ENCODE measurements at regions not wholly inside any gene's neighbourhood (a gene's known extent, or its start where the extent isn't known, plus 50 kb on each side); places are given as distances from the start of the nearest gene placed in this dataset.
A peak's percentile ranks its signal among the peaks of the same experiment; 100 is the strongest.

GRCh38 chr21:29228306-29228705, 70.4 kb upstream of the BACH1 start:
- intact Hi-C loops (cut with DNase I): no loop called here
- no peak for DNase-seq

- intact Hi-C loops (cut with DNase I): no loop called here
Observed at GRCh38 chr21:29230551-29231261, 68.0 kb upstream of the BACH1 start.

GRCh38 chr21:29231756-29232529, 66.8 kb upstream of the BACH1 start:
- no peak for DNase-seq

More at GRCh38 chr21:29230551-29231261, 68.0 kb upstream of the BACH1 start:
- no peak for DNase-seq

GRCh38 chr21:29232530-29233255, 66.0 kb upstream of the BACH1 start:
- intact Hi-C loops (cut with DNase I): no loop called here
- no peak for DNase-seq

More at GRCh38 chr21:29231756-29232529, 66.8 kb upstream of the BACH1 start:
- intact Hi-C loops (cut with DNase I): no loop called here

GRCh38 chr21:29233256-29233546, 65.5 kb upstream of the BACH1 start:
- intact Hi-C loops (cut with DNase I): no loop called here
- no peak for DNase-seq

GRCh38 chr21:29233611-29234540, 64.8 kb upstream of the BACH1 start:
- intact Hi-C loops (cut with DNase I): no loop called here

GRCh38 chr21:29235714-29236197, 63.0 kb upstream of the BACH1 start:
- intact Hi-C loops (cut with DNase I): no loop called here
- no peak for DNase-seq

More at GRCh38 chr21:29233611-29234540, 64.8 kb upstream of the BACH1 start:
- no peak for DNase-seq

- intact Hi-C loops (cut with DNase I): no loop called here
Observed at GRCh38 chr21:29236201-29236600, 62.5 kb upstream of the BACH1 start.

GRCh38 chr21:29237110-29238052, 61.3 kb upstream of the BACH1 start:
- DNase-seq: no peak
- intact Hi-C loops (cut with DNase I): no loop called here

More at GRCh38 chr21:29236201-29236600, 62.5 kb upstream of the BACH1 start:
- DNase-seq: no peak

GRCh38 chr21:29238053-29238966, 60.4 kb upstream of the BACH1 start:
- intact Hi-C loops (cut with DNase I): no loop called here
- no peak for DNase-seq

GRCh38 chr21:29238967-29239290, 59.8 kb upstream of the BACH1 start:
- intact Hi-C loops (cut with DNase I): no loop called here
- no peak for DNase-seq

GRCh38 chr21:29240136-29240535, 58.6 kb upstream of the BACH1 start:
- intact Hi-C loops (cut with DNase I): no loop called here
- DNase-seq: no peak

GRCh38 chr21:29242201-29242600, 56.5 kb upstream of the BACH1 start:
- intact Hi-C loops (cut with DNase I): no loop called here
- DNase-seq: no peak

- DNase-seq: no peak
- intact Hi-C loops (cut with DNase I): no loop called here
Observed at GRCh38 chr21:29243188-29243587, 55.5 kb upstream of the BACH1 start.

- intact Hi-C loops (cut with DNase I): no loop called here
- peak in 1 of 10 donors; percentile 45 for DNase-seq
Observed at GRCh38 chr21:29245104-29245643, 53.5 kb upstream of the BACH1 start.

GRCh38 chr21:29245863-29246262, 52.9 kb upstream of the BACH1 start:
- DNase-seq: no peak
- intact Hi-C loops (cut with DNase I): no loop called here

- no peak for DNase-seq
- intact Hi-C loops (cut with DNase I): no loop called here
Observed at GRCh38 chr21:29246614-29247013, 52.1 kb upstream of the BACH1 start.

- intact Hi-C loops (cut with DNase I): no loop called here
- DNase-seq: no peak
Observed at GRCh38 chr21:29248124-29248523, 50.6 kb upstream of the BACH1 start.

Data from posterior cingulate gyrus (tissue), 11 donors.